Activated CD4-positive, alpha-beta memory T cell treated with anti-CD3 and anti-CD28 coated beads, Interleukin-2, amount 10 ng/mL, durations not matched to agents 7 days and 5 days (primary cell): ENCODE measurements at regions not wholly inside any gene's neighbourhood (a gene's known extent, or its start where the extent isn't known, plus 50 kb on each side); places are given as distances from the start of the nearest gene placed in this dataset.

Source experiments
- CTCF ChIA-PET: fragments of 350-600 bp; sonication (Branson Sonifier 250); formaldehyde crosslinking; loops from one replicate; lab custom pipeline; 2021; ENCODE audit warnings: antibody characterized with exemption, inconsistent platforms; lab: Charles Lee
- POLR2A ChIA-PET: fragments of 350-600 bp; sonication (Branson Sonifier 250); formaldehyde crosslinking; loops from one replicate; lab custom pipeline; 2021; ENCODE audit warnings: antibody characterized with exemption; lab: Charles Lee
- DNase-seq: peaks from one replicate; pipeline ENCODE4 v3.0.0-alpha.2; 2020
- H3K27ac Mint-ChIP-seq: one replicate; pipeline ENCODE4 v1.8.0; 2021; ENCODE audit warnings: mild to moderate bottlenecking, mixed read lengths
- H3K27me3 Mint-ChIP-seq: one replicate; pipeline ENCODE4 v1.8.0; 2021; ENCODE audit warnings: mixed read lengths
- H3K36me3 Mint-ChIP-seq: one replicate; pipeline ENCODE4 v1.8.0; 2021; ENCODE audit warnings: low read depth, mixed read lengths
- H3K4me1 Mint-ChIP-seq: one replicate; pipeline ENCODE4 v1.8.0; 2021; ENCODE audit warnings: mixed read lengths
- H3K4me3 Mint-ChIP-seq: one replicate; pipeline ENCODE4 v1.8.0; 2021; ENCODE audit warnings: mild to moderate bottlenecking, mixed read lengths
- H3K9me3 Mint-ChIP-seq: one replicate; pipeline ENCODE4 v1.8.0; 2021; ENCODE audit warnings: mixed read lengths

- POLR2A ChIA-PET: no interaction called here
- CTCF ChIA-PET: no interaction called here
- Mint-ChIP-seq H3K4me3 (no peak overlapping the region), H3K27me3 (peaks cover 10% of the 10 kb centered on the region), H3K27ac (no peak overlapping the region), H3K4me1 (no peaks in the 10 kb centered on the region), H3K36me3 (no peaks in the 10 kb centered on the region), H3K9me3 (peaks cover 5% of the 10 kb centered on the region)
- DNase-seq: no peak
Measured at GRCh38 chr5:38737976-38738375, 107.8 kb upstream of the OSMR start.

- POLR2A ChIA-PET: interaction anchor here (0.9 kb wide), 1 partner anchor 756 kb away, joined by 4 read pairs; no protein-coding TSS in a partner anchor
- Mint-ChIP-seq H3K27ac (no peak overlapping the region), H3K9me3 (peaks cover 15% of the 10 kb centered on the region), H3K4me1 (no peaks in the 10 kb centered on the region), H3K36me3 (no peaks in the 10 kb centered on the region), H3K4me3 (no peak overlapping the region), H3K27me3 (peaks cover 8% of the 10 kb centered on the region)
- CTCF ChIA-PET: no interaction called here
- no peak for DNase-seq
Measured at GRCh38 chr5:38739011-38739704, 106.7 kb upstream of the OSMR start.

- ChIA-PET POLR2A (no interaction called here), CTCF (no interaction called here)
- no peak overlapping the region for H3K27ac Mint-ChIP-seq
Measured at GRCh38 chr5:38739705-38740045, 106.1 kb upstream of the OSMR start.

GRCh38 chr5:38742821-38743220 is 103.0 kb upstream of the OSMR start:
- POLR2A ChIA-PET: no interaction called here
- CTCF ChIA-PET: no interaction called here
- no peaks in the 10 kb centered on the region for H3K4me1 Mint-ChIP-seq
- no peak overlapping the region for H3K4me3 Mint-ChIP-seq
- DNase-seq: no peak
- peaks cover 6% of the 10 kb centered on the region for H3K27me3 Mint-ChIP-seq
- no peaks in the 10 kb centered on the region for H3K36me3 Mint-ChIP-seq
- no peak overlapping the region for H3K27ac Mint-ChIP-seq
- peaks cover 15% of the 10 kb centered on the region for H3K9me3 Mint-ChIP-seq

More at GRCh38 chr5:38739705-38740045, 106.1 kb upstream of the OSMR start:
- no peaks in the 10 kb centered on the region for H3K36me3 Mint-ChIP-seq
- H3K27me3 Mint-ChIP-seq: peaks cover 8% of the 10 kb centered on the region
- no peak for DNase-seq
- peaks cover 15% of the 10 kb centered on the region for H3K9me3 Mint-ChIP-seq
- H3K4me1 Mint-ChIP-seq: no peaks in the 10 kb centered on the region
- no peak overlapping the region for H3K4me3 Mint-ChIP-seq

GRCh38 chr5:38743562-38743961 is 102.2 kb upstream of the OSMR start:
- ChIA-PET POLR2A (no interaction called here), CTCF (no interaction called here)
- H3K4me1 Mint-ChIP-seq: no peaks in the 10 kb centered on the region
- no peaks in the 10 kb centered on the region for H3K36me3 Mint-ChIP-seq
- DNase-seq: no peak
- H3K9me3 Mint-ChIP-seq: peaks cover 15% of the 10 kb centered on the region
- H3K27me3 Mint-ChIP-seq: peaks cover 6% of the 10 kb centered on the region
- no peak overlapping the region for H3K27ac Mint-ChIP-seq
- no peak overlapping the region for H3K4me3 Mint-ChIP-seq

DNA sequence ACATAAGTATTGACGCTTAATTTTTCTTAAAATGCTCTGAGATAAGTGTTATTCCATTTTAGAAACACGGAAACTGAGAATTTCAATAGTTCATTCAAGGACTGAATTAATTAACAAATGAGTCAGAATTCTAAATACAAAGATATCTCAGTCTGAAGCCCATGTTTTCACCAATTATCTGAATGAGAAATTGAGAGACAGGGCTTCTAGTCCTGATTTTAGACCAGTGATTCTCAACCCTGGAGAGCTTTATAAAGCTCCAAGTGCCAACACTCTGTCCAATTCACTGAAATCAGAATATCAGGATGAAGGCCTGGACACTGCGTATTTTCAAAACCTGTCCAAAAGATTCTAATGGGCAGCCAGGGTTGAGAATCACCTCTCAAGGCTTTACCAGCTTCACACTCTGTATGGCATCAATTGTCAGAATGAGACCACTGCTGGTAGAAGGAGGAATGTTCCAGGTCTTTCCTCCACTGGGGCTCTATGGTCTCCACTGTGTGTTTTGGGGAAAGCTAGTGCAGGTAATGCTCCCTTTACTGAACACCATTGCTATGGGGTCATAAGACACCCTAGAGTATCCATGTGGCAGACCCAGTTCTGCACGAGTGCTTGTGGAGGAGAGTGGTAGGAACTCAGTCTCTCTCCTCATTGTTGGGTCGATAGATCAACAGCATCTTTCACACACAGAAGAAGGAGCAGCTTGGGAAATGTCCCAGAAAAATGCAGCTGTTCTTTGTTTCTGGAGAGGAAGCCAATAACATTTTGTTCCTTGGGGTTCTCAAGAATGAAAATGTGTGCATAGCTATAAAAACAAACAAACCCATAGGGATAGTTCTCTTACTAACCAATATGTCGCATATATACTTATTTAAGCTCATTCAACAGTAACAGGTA is 99.7 kb upstream of the OSMR start:
- H3K27me3 Mint-ChIP-seq: peaks cover 9% of the 10 kb centered on the region
- CTCF ChIA-PET: no interaction called here
- peaks cover 15% of the 10 kb centered on the region for H3K9me3 Mint-ChIP-seq
- DNase-seq: no peak
- no peaks in the 10 kb centered on the region for H3K36me3 Mint-ChIP-seq
- H3K27ac Mint-ChIP-seq: no peak overlapping the region
- POLR2A ChIA-PET: no interaction called here
- H3K4me3 Mint-ChIP-seq: no peak overlapping the region
- H3K4me1 Mint-ChIP-seq: no peaks in the 10 kb centered on the region

DNA sequence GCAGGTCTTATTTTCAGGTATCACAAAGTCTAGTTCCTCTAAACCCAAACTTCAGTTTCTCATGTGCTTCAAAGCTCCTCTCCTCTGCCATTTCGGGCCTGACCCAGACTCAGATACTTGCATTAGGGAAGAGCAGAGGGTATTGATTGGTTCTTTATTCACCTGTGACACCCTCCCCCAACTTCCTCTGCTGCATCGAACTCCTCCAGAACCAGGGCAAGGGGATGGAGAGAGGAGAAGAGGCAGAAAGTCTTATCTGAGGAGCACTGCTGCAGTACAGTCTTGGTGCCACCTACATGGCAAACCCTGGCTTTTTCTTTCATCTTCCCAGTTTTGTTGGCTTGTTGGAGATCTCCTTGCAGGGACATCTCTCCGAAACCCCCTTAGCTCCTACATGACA is 96.0 kb upstream of the OSMR start:
- no peaks in the 10 kb centered on the region for H3K4me1 Mint-ChIP-seq
- ChIA-PET CTCF (no interaction called here), POLR2A (no interaction called here)
- DNase-seq: no peak
- peaks cover 13% of the 10 kb centered on the region for H3K27me3 Mint-ChIP-seq
- H3K4me3 Mint-ChIP-seq: no peak overlapping the region
- H3K36me3 Mint-ChIP-seq: no peaks in the 10 kb centered on the region
- no peak overlapping the region for H3K27ac Mint-ChIP-seq
- H3K9me3 Mint-ChIP-seq: no peaks in the 10 kb centered on the region

- no peak for DNase-seq
- no peaks in the 10 kb centered on the region for H3K4me1 Mint-ChIP-seq
- no peak overlapping the region for H3K4me3 Mint-ChIP-seq
- H3K36me3 Mint-ChIP-seq: no peaks in the 10 kb centered on the region
- POLR2A ChIA-PET: no interaction called here
- CTCF ChIA-PET: interaction anchor here (1.1 kb wide), 1 partner anchor 309 kb away, joined by 4 read pairs; no protein-coding TSS in a partner anchor
- no peak overlapping the region for H3K27ac Mint-ChIP-seq
- H3K27me3 Mint-ChIP-seq: peaks cover 18% of the 10 kb centered on the region
- H3K9me3 Mint-ChIP-seq: no peaks in the 10 kb centered on the region
Measured at GRCh38 chr5:38751103-38751502, 94.7 kb upstream of the OSMR start.

DNA sequence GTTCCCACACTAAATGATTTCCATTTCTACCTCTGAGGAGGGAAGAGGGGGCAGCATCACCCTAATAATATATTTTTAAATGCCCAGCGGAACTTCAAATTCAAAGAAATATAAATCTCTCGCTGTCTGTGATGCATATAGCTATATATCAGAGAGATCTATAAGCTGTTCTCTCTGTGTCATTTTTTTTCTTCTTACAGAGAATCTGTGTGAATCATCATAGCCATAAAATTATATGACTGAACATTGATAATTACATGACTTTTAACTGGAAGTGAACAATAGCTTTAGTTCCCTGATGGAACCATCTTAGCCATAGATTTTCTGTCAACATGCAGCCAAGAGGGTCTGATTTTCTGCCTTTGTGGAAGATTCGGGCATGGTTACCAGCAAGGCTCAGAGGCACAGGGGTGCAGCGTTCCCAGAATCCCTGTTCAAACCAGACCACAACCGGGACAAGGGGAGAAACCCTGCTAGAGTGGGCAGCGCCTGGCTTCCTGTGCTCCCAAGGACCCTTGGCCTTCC is 93.7 kb upstream of the OSMR start:
- Mint-ChIP-seq H3K27ac (no peak overlapping the region), H3K4me1 (no peaks in the 10 kb centered on the region), H3K27me3 (peaks cover 16% of the 10 kb centered on the region), H3K36me3 (no peaks in the 10 kb centered on the region), H3K4me3 (no peak overlapping the region), H3K9me3 (no peaks in the 10 kb centered on the region)
- CTCF ChIA-PET: no interaction called here
- DNase-seq: no peak
- POLR2A ChIA-PET: no interaction called here

- ChIA-PET POLR2A (no interaction called here), CTCF (no interaction called here)
- Mint-ChIP-seq H3K27me3 (peaks cover 16% of the 10 kb centered on the region), H3K4me3 (no peak overlapping the region), H3K36me3 (no peaks in the 10 kb centered on the region), H3K9me3 (no peaks in the 10 kb centered on the region), H3K4me1 (no peaks in the 10 kb centered on the region), H3K27ac (no peak overlapping the region)
- DNase-seq: no peak
Measured at GRCh38 chr5:38752622-38753021, 93.2 kb upstream of the OSMR start.

DNA sequence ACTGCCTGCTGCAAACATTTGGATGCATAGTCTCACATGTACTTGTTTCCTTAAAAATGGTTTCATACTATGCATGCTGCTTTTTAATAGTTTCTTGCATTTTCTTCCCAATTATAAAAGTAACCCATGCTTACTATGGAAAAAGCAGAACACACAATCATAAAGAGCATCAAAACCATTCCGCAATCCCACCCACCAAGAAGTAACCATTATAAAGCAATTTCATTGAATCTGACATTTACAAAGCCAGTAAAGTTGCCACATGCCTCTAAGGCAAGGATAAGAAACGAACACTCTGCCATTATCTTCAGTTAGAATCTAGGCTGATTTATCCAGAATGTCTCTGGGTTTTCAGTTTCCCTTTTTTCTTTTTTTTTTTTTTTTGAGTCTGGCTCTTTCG is 92.7 kb upstream of the OSMR start:
- Mint-ChIP-seq H3K27me3 (peaks cover 16% of the 10 kb centered on the region), H3K36me3 (no peaks in the 10 kb centered on the region), H3K27ac (no peak overlapping the region), H3K4me3 (no peak overlapping the region), H3K9me3 (no peaks in the 10 kb centered on the region), H3K4me1 (no peaks in the 10 kb centered on the region)
- DNase-seq: no peak
- ChIA-PET POLR2A (no interaction called here), CTCF (no interaction called here)

DNA sequence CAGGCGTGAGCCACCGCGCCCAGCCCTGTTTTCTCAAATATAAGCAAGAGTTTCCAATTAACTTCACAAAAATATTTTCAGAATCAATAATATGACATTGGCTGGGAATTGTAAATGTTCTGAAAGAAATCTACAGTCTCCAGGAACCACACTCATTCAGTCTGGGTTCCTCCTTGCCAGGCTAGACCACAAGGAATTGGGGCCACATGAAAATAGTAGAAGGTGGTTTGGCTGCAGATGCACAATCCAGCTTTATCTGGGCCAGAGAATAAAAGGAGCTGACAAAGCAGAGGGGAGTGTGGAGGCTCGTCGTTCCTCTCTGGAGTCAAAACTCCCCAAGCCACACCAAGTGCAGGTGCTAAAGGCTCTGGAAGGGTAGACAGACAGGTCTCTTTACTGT is 92.0 kb upstream of the OSMR start:
- no peak for DNase-seq
- Mint-ChIP-seq H3K27ac (no peak overlapping the region), H3K4me1 (no peaks in the 10 kb centered on the region), H3K4me3 (no peak overlapping the region), H3K36me3 (no peaks in the 10 kb centered on the region), H3K9me3 (no peaks in the 10 kb centered on the region), H3K27me3 (peaks cover 18% of the 10 kb centered on the region)
- CTCF ChIA-PET: no interaction called here
- POLR2A ChIA-PET: no interaction called here

DNA sequence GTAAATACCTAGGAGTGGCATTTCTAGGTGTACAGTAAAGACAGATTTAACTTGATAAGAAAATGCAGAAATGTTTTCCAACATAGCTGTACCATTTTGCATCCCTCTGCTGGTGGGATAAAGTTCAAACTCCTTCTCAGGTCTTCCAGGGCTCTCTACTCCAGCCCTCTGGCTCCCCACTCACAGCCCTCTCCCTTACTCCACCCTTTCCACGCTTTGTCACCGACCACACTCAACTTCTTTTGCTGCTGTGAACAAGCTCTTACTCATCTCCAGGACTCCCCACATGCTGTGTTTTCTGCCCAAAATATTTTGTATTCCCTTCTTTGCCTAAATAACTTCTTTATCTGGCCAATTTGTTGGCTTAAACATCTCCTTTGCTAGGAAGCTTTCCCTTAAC is 90.6 kb upstream of the OSMR start:
- ChIA-PET CTCF (no interaction called here), POLR2A (no interaction called here)
- Mint-ChIP-seq H3K36me3 (no peaks in the 10 kb centered on the region), H3K9me3 (no peaks in the 10 kb centered on the region), H3K4me1 (no peaks in the 10 kb centered on the region), H3K4me3 (no peak overlapping the region), H3K27ac (no peak overlapping the region), H3K27me3 (peaks cover 24% of the 10 kb centered on the region)
- no peak for DNase-seq
